ENCODE measurements at regions not wholly inside any gene's neighbourhood (a gene's known extent, or its start where the extent isn't known, plus 50 kb on each side); places are given as distances from the start of the nearest gene placed in this dataset.

- no peak overlapping the region for H3K27ac Mint-ChIP-seq
- H3K4me3 Mint-ChIP-seq = no peak overlapping the region
- H3K36me3 Mint-ChIP-seq (ENCODE audit: low read depth) = no peaks in the 10 kb centered on the region
- DNase-seq (no peak), ATAC-seq (no peak)
- no peaks in the 10 kb centered on the region for H3K4me1 Mint-ChIP-seq (ENCODE audit: low read depth)
- H3K9me3 Mint-ChIP-seq = peaks cover 3% of the 10 kb centered on the region
- intact Hi-C loops (cut with micrococcal nuclease) = no loop called here
- peaks cover 3% of the 10 kb centered on the region for H3K27me3 Mint-ChIP-seq
- ChIA-PET POLR2A (no interaction called here), CTCF (no interaction called here)
- TF ChIP-seq CTCF (IDR thresholded peaks at IDR 0.05) = no peak
These were observed 87.7 kb upstream of the NR2F2 start for GRCh38 chr15:96242761-96243160.

- ATAC-seq (no peak), DNase-seq (no peak)
- TF ChIP-seq CTCF (IDR thresholded peaks at IDR 0.05) = no peak
- POLR2A ChIA-PET = no interaction called here
- no peak overlapping the region for H3K27ac Mint-ChIP-seq
- H3K4me1 Mint-ChIP-seq (ENCODE audit: low read depth) = no peaks in the 10 kb centered on the region
- H3K36me3 Mint-ChIP-seq (ENCODE audit: low read depth) = no peaks in the 10 kb centered on the region
- CTCF ChIA-PET = no interaction called here
- peaks cover 3% of the 10 kb centered on the region for H3K27me3 Mint-ChIP-seq
- peaks cover 3% of the 10 kb centered on the region for H3K9me3 Mint-ChIP-seq
- intact Hi-C loops (cut with micrococcal nuclease) = no loop called here
- H3K4me3 Mint-ChIP-seq = no peak overlapping the region
These were observed 86.8 kb upstream of the NR2F2 start for GRCh38 chr15:96243701-96244100.

- no peak for ATAC-seq
- no peak for TF ChIP-seq CTCF (IDR thresholded peaks at IDR 0.05)
- DNase-seq = no peak
- H3K27ac Mint-ChIP-seq = no peak overlapping the region
- H3K4me3 Mint-ChIP-seq = no peak overlapping the region
- intact Hi-C loops (cut with micrococcal nuclease) = no loop called here
- peaks cover 3% of the 10 kb centered on the region for H3K27me3 Mint-ChIP-seq
- CTCF ChIA-PET = interaction anchor here (0.6 kb wide), 1 partner anchor 49 kb away, joined by 3 read pairs; no protein-coding TSS in a partner anchor
- peaks cover 3% of the 10 kb centered on the region for H3K9me3 Mint-ChIP-seq
- no peaks in the 10 kb centered on the region for H3K36me3 Mint-ChIP-seq (ENCODE audit: low read depth)
- H3K4me1 Mint-ChIP-seq (ENCODE audit: low read depth) = no peaks in the 10 kb centered on the region
- POLR2A ChIA-PET = no interaction called here
These were observed 85.2 kb upstream of the NR2F2 start for GRCh38 chr15:96245252-96245651.

GRCh38 chr15:96246057-96246456, 84.4 kb upstream of the NR2F2 start:
- Mint-ChIP-seq H3K36me3 (ENCODE audit: low read depth) (no peaks in the 10 kb centered on the region), H3K9me3 (peaks cover 3% of the 10 kb centered on the region), H3K27me3 (peaks cover 5% of the 10 kb centered on the region), H3K4me1 (ENCODE audit: low read depth) (no peaks in the 10 kb centered on the region), H3K27ac (no peak overlapping the region), H3K4me3 (no peak overlapping the region)
- intact Hi-C loops (cut with micrococcal nuclease) = no loop called here
- DNase-seq (no peak), ATAC-seq (no peak)
- ChIA-PET POLR2A (no interaction called here), CTCF (no interaction called here)
- TF ChIP-seq CTCF (IDR thresholded peaks at IDR 0.05) = no peak

- TF ChIP-seq CTCF (IDR thresholded peaks at IDR 0.05) = no peak
- no peak overlapping the region for H3K27ac Mint-ChIP-seq
- no peak overlapping the region for H3K4me3 Mint-ChIP-seq
- peaks cover 5% of the 10 kb centered on the region for H3K27me3 Mint-ChIP-seq
- H3K9me3 Mint-ChIP-seq = peaks cover 3% of the 10 kb centered on the region
- H3K4me1 Mint-ChIP-seq (ENCODE audit: low read depth) = no peaks in the 10 kb centered on the region
- ChIA-PET POLR2A (no interaction called here), CTCF (no interaction called here)
- ATAC-seq (no peak), DNase-seq (no peak)
- intact Hi-C loops (cut with micrococcal nuclease) = no loop called here
- no peaks in the 10 kb centered on the region for H3K36me3 Mint-ChIP-seq (ENCODE audit: low read depth)
These were observed 82.7 kb upstream of the NR2F2 start for GRCh38 chr15:96247621-96248305.

Measured in activated CD8-positive, alpha-beta T cell treated with anti-CD3 and anti-CD28 coated beads for 36 hours (primary cell).